OCI-LY7 (cell line): ENCODE measurements at regions not wholly inside any gene's neighbourhood (a gene's known extent, or its start where the extent isn't known, plus 50 kb on each side); places are given as distances from the start of the nearest gene placed in this dataset.
"Not testable (repeated sequence)": the region's sequence is repeated elsewhere in the genome, so short reads cannot be mapped to it uniquely, and the experiment has no call there.

Source experiments
- CTCF ChIP-seq: fragments of 200-600 bp; sonication (generic); conservative IDR thresholded peaks from 2 replicates; pipeline ENCODE4 v1.5.1; 2014; ENCODE audit warnings: mild to moderate bottlenecking, antibody characterized with exemption, low read length, moderate library complexity, mixed read lengths
- EZH2phosphoT487 ChIP-seq: fragments of 200-600 bp; sonication (generic); IDR thresholded peaks from 2 replicates; pipeline ENCODE4 v1.6.1; 2018; ENCODE audit warnings: low read depth, borderline replicate concordance, mild to moderate bottlenecking, mixed run types, antibody characterized with exemption, low read length, moderate library complexity, mixed read lengths

- not testable (repeated sequence) for TF ChIP-seq CTCF, EZH2phosphoT487
Measured at GRCh38 chr4:187131826-187132225, 408.2 kb upstream of the FAT1 start.
